ENCODE measurements at regions not wholly inside any gene's neighbourhood (a gene's known extent, or its start where the extent isn't known, plus 50 kb on each side); places are given as distances from the start of the nearest gene placed in this dataset.

- Histone ChIP-seq H3K9me3 (ENCODE audit: control insufficient read depth in 2 of 3, insufficient read depth in 1 of 3, low read length in 3 of 3) (peaks cover 0 to 4% (median 0%) of the 10 kb centered on the region in 3 donors), H3K27me3 (ENCODE audit: control insufficient read depth, insufficient read depth, low read length) (no peaks in the 10 kb centered on the region), H3K36me3 (ENCODE audit: control insufficient read depth in 2 of 3, insufficient read depth in 3 of 3, low read length in 3 of 3) (no peaks in the 10 kb centered on the region), H3K4me3 (ENCODE audit: low read length in 3 of 3) (no peak overlapping the region), H3K27ac (ENCODE audit: low read depth in 2 of 2, low read length in 2 of 2) (no peak overlapping the region), H3K4me1 (ENCODE audit: control insufficient read depth in 2 of 3, insufficient read depth in 2 of 3, low read depth in 1 of 3, low read length in 3 of 3) (no peaks in the 10 kb centered on the region), H3K9ac (ENCODE audit: low read length in 3 of 3) (no peak overlapping the region)
- no peak for TF ChIP-seq CTCF (IDR thresholded peaks at IDR 0.05; ENCODE audit: borderline replicate concordance, extremely low read depth, insufficient read depth)
- intact Hi-C loops (cut with DNase I): no loop called here
- FAIRE-seq (no peak), DNase-seq (no peak)
These were observed 711.2 kb upstream of the NDST4 start for GRCh38 chr4:115824630-115825029.

- Histone ChIP-seq H3K4me1 (ENCODE audit: control insufficient read depth in 2 of 3, insufficient read depth in 2 of 3, low read depth in 1 of 3, low read length in 3 of 3) (no peaks in the 10 kb centered on the region), H3K27me3 (ENCODE audit: control insufficient read depth, insufficient read depth, low read length) (no peaks in the 10 kb centered on the region), H3K27ac (ENCODE audit: low read depth in 2 of 2, low read length in 2 of 2) (no peak overlapping the region), H3K9ac (ENCODE audit: low read length in 3 of 3) (no peak overlapping the region), H3K9me3 (ENCODE audit: control insufficient read depth in 2 of 3, insufficient read depth in 1 of 3, low read length in 3 of 3) (peaks cover 0 to 3% (median 0%) of the 10 kb centered on the region in 3 donors), H3K4me3 (ENCODE audit: low read length in 3 of 3) (no peak overlapping the region), H3K36me3 (ENCODE audit: control insufficient read depth in 2 of 3, insufficient read depth in 3 of 3, low read length in 3 of 3) (no peaks in the 10 kb centered on the region)
- DNase-seq (no peak), FAIRE-seq (no peak)
- TF ChIP-seq CTCF (IDR thresholded peaks at IDR 0.05; ENCODE audit: borderline replicate concordance, extremely low read depth, insufficient read depth): no peak
- intact Hi-C loops (cut with DNase I): no loop called here
These were observed 690.4 kb upstream of the NDST4 start for GRCh38 chr4:115803825-115804224.

- H3K4me1 ChIP-seq (ENCODE audit: control insufficient read depth in 2 of 3, insufficient read depth in 2 of 3, low read depth in 1 of 3, low read length in 3 of 3): no peaks in the 10 kb centered on the region
- TF ChIP-seq CTCF (IDR thresholded peaks at IDR 0.05; ENCODE audit: borderline replicate concordance, extremely low read depth, insufficient read depth): no peak
- intact Hi-C loops (cut with DNase I): no loop called here
- FAIRE-seq (no peak), DNase-seq (no peak)
- no peak overlapping the region for H3K27ac ChIP-seq (ENCODE audit: low read depth in 2 of 2, low read length in 2 of 2)
- no peaks in the 10 kb centered on the region for H3K36me3 ChIP-seq (ENCODE audit: control insufficient read depth in 2 of 3, insufficient read depth in 3 of 3, low read length in 3 of 3)
- no peak overlapping the region for H3K4me3 ChIP-seq (ENCODE audit: low read length in 3 of 3)
- H3K9me3 ChIP-seq (ENCODE audit: control insufficient read depth in 2 of 3, insufficient read depth in 1 of 3, low read length in 3 of 3): no peaks in the 10 kb centered on the region
- no peaks in the 10 kb centered on the region for H3K27me3 ChIP-seq (ENCODE audit: control insufficient read depth, insufficient read depth, low read length)
- no peak overlapping the region for H3K9ac ChIP-seq (ENCODE audit: low read length in 3 of 3)
These were observed 677.4 kb upstream of the NDST4 start for GRCh38 chr4:115790812-115791211.

GRCh38 chr4:115781528-115782146 lies 668.2 kb upstream of the NDST4 start:
- H3K36me3 ChIP-seq (ENCODE audit: control insufficient read depth in 2 of 3, insufficient read depth in 3 of 3, low read length in 3 of 3): no peaks in the 10 kb centered on the region
- H3K4me1 ChIP-seq (ENCODE audit: control insufficient read depth in 2 of 3, insufficient read depth in 2 of 3, low read depth in 1 of 3, low read length in 3 of 3): no peaks in the 10 kb centered on the region
- no peak for TF ChIP-seq CTCF (IDR thresholded peaks at IDR 0.05; ENCODE audit: borderline replicate concordance, extremely low read depth, insufficient read depth)
- intact Hi-C loops (cut with DNase I): no loop called here
- H3K27me3 ChIP-seq (ENCODE audit: control insufficient read depth, insufficient read depth, low read length): no peaks in the 10 kb centered on the region
- H3K9ac ChIP-seq (ENCODE audit: low read length in 3 of 3): no peak overlapping the region
- H3K27ac ChIP-seq (ENCODE audit: low read depth in 2 of 2, low read length in 2 of 2): no peak overlapping the region
- FAIRE-seq (no peak), DNase-seq (no peak)
- no peaks in the 10 kb centered on the region for H3K9me3 ChIP-seq (ENCODE audit: control insufficient read depth in 2 of 3, insufficient read depth in 1 of 3, low read length in 3 of 3)
- H3K4me3 ChIP-seq (ENCODE audit: low read length in 3 of 3): no peak overlapping the region

Measured in kidney (tissue), 13 donors.